ENCODE measurements at regions not wholly inside any gene's neighbourhood (a gene's known extent, or its start where the extent isn't known, plus 50 kb on each side); places are given as distances from the start of the nearest gene placed in this dataset.

GRCh38 chr17:79291391-79291790 is 216.8 kb downstream of the ENGASE start:
- no peak for DNase-seq
- Histone ChIP-seq H3K27ac (ENCODE audit: insufficient read depth, low read length, poor library complexity, severe bottlenecking) (no peak overlapping the region), H3K9me3 (ENCODE audit: control insufficient read depth in 2 of 2, low read length in 2 of 2) (no peaks in the 10 kb centered on the region), H3K36me3 (ENCODE audit: control insufficient read depth, insufficient read depth, low read length) (no peaks in the 10 kb centered on the region), H3K4me1 (ENCODE audit: control insufficient read depth, insufficient read depth, low read length, poor library complexity, severe bottlenecking) (no peaks in the 10 kb centered on the region), H3K4me3 (ENCODE audit: low read depth, low read length) (no peak overlapping the region), H3K27me3 (ENCODE audit: control insufficient read depth, insufficient read depth, low read length) (no peaks in the 10 kb centered on the region)
- no peaks in the 10 kb centered on the region for H3K36me3 Mint-ChIP-seq
- H3K27ac Mint-ChIP-seq, result no peak overlapping the region
- H3K4me3 Mint-ChIP-seq, result no peak overlapping the region
- peaks cover 13% of the 10 kb centered on the region for H3K27me3 Mint-ChIP-seq
- H3K9me3 Mint-ChIP-seq, result peaks cover 0 to 2% (median 0%) of the 10 kb centered on the region in 7 donors
- ATAC-seq (ENCODE audit: low read depth in 2 of 2), result no peak
- no peaks in the 10 kb centered on the region for H3K4me1 Mint-ChIP-seq

- Mint-ChIP-seq H3K36me3 (no peaks in the 10 kb centered on the region), H3K27ac (no peak overlapping the region), H3K4me3 (no peak overlapping the region), H3K27me3 (peaks cover 13% of the 10 kb centered on the region), H3K9me3 (peaks cover 0 to 2% (median 0%) of the 10 kb centered on the region in 7 donors), H3K4me1 (no peaks in the 10 kb centered on the region)
- H3K27me3 ChIP-seq (ENCODE audit: control insufficient read depth, insufficient read depth, low read length), result no peaks in the 10 kb centered on the region
- no peak overlapping the region for H3K27ac ChIP-seq (ENCODE audit: insufficient read depth, low read length, poor library complexity, severe bottlenecking)
- no peaks in the 10 kb centered on the region for H3K36me3 ChIP-seq (ENCODE audit: control insufficient read depth, insufficient read depth, low read length)
- ATAC-seq (ENCODE audit: low read depth in 2 of 2) (no peak), DNase-seq (no peak)
- no peaks in the 10 kb centered on the region for H3K4me1 ChIP-seq (ENCODE audit: control insufficient read depth, insufficient read depth, low read length, poor library complexity, severe bottlenecking)
- H3K4me3 ChIP-seq (ENCODE audit: low read depth, low read length), result no peak overlapping the region
- H3K9me3 ChIP-seq (ENCODE audit: control insufficient read depth in 2 of 2, low read length in 2 of 2), result no peaks in the 10 kb centered on the region
Measured at GRCh38 chr17:79290726-79291125, 216.1 kb downstream of the ENGASE start.

- no peaks in the 10 kb centered on the region for H3K4me1 ChIP-seq (ENCODE audit: control insufficient read depth, insufficient read depth, low read length, poor library complexity, severe bottlenecking)
- H3K4me3 Mint-ChIP-seq, result no peak overlapping the region
- no peak overlapping the region for H3K4me3 ChIP-seq (ENCODE audit: low read depth, low read length)
- no peak for DNase-seq
- no peaks in the 10 kb centered on the region for H3K27me3 ChIP-seq (ENCODE audit: control insufficient read depth, insufficient read depth, low read length)
- no peak overlapping the region for H3K27ac ChIP-seq (ENCODE audit: insufficient read depth, low read length, poor library complexity, severe bottlenecking)
- peaks cover 0 to 2% (median 0%) of the 10 kb centered on the region in 7 donors for H3K9me3 Mint-ChIP-seq
- no peak overlapping the region for H3K27ac Mint-ChIP-seq
- H3K27me3 Mint-ChIP-seq, result no peaks in the 10 kb centered on the region
- no peak for ATAC-seq (ENCODE audit: low read depth in 2 of 2)
- no peaks in the 10 kb centered on the region for H3K4me1 Mint-ChIP-seq
- no peaks in the 10 kb centered on the region for H3K36me3 ChIP-seq (ENCODE audit: control insufficient read depth, insufficient read depth, low read length)
- H3K9me3 ChIP-seq (ENCODE audit: control insufficient read depth in 2 of 2, low read length in 2 of 2), result no peaks in the 10 kb centered on the region
- H3K36me3 Mint-ChIP-seq, result no peaks in the 10 kb centered on the region
Measured at GRCh38 chr17:79288950-79289349, 214.3 kb downstream of the ENGASE start.

- Histone ChIP-seq H3K4me1 (ENCODE audit: control insufficient read depth, insufficient read depth, low read length, poor library complexity, severe bottlenecking) (no peaks in the 10 kb centered on the region), H3K9me3 (ENCODE audit: control insufficient read depth in 2 of 2, low read length in 2 of 2) (no peaks in the 10 kb centered on the region), H3K27me3 (ENCODE audit: control insufficient read depth, insufficient read depth, low read length) (no peaks in the 10 kb centered on the region), H3K27ac (ENCODE audit: insufficient read depth, low read length, poor library complexity, severe bottlenecking) (no peak overlapping the region), H3K4me3 (ENCODE audit: low read depth, low read length) (no peak overlapping the region), H3K36me3 (ENCODE audit: control insufficient read depth, insufficient read depth, low read length) (no peaks in the 10 kb centered on the region)
- no peaks in the 10 kb centered on the region for H3K4me1 Mint-ChIP-seq
- H3K4me3 Mint-ChIP-seq, result no peak overlapping the region
- ATAC-seq (ENCODE audit: low read depth in 2 of 2) (no peak), DNase-seq (no peak)
- no peaks in the 10 kb centered on the region for H3K36me3 Mint-ChIP-seq
- H3K27ac Mint-ChIP-seq, result no peak overlapping the region
- peaks cover 0 to 2% (median 0%) of the 10 kb centered on the region in 7 donors for H3K9me3 Mint-ChIP-seq
- no peaks in the 10 kb centered on the region for H3K27me3 Mint-ChIP-seq
Measured at GRCh38 chr17:79286440-79286839, 211.8 kb downstream of the ENGASE start.

- H3K4me1 Mint-ChIP-seq, result no peaks in the 10 kb centered on the region
- Histone ChIP-seq H3K27ac (ENCODE audit: insufficient read depth, low read length, poor library complexity, severe bottlenecking) (no peak overlapping the region), H3K36me3 (ENCODE audit: control insufficient read depth, insufficient read depth, low read length) (no peaks in the 10 kb centered on the region), H3K4me3 (ENCODE audit: low read depth, low read length) (no peak overlapping the region), H3K27me3 (ENCODE audit: control insufficient read depth, insufficient read depth, low read length) (no peaks in the 10 kb centered on the region), H3K4me1 (ENCODE audit: control insufficient read depth, insufficient read depth, low read length, poor library complexity, severe bottlenecking) (no peaks in the 10 kb centered on the region), H3K9me3 (ENCODE audit: control insufficient read depth in 2 of 2, low read length in 2 of 2) (no peaks in the 10 kb centered on the region)
- ATAC-seq (ENCODE audit: low read depth in 2 of 2) (no peak), DNase-seq (no peak)
- peaks cover 1% of the 10 kb centered on the region for H3K27me3 Mint-ChIP-seq
- no peak overlapping the region for H3K4me3 Mint-ChIP-seq
- peaks cover 0 to 2% (median 0%) of the 10 kb centered on the region in 7 donors for H3K9me3 Mint-ChIP-seq
- no peaks in the 10 kb centered on the region for H3K36me3 Mint-ChIP-seq
- no peak overlapping the region for H3K27ac Mint-ChIP-seq
Measured at GRCh38 chr17:79285973-79286372, 211.3 kb downstream of the ENGASE start.

GRCh38 chr17:79282294-79282693 is 207.7 kb downstream of the ENGASE start:
- Histone ChIP-seq H3K9me3 (ENCODE audit: control insufficient read depth in 2 of 2, low read length in 2 of 2) (no peaks in the 10 kb centered on the region), H3K27ac (ENCODE audit: insufficient read depth, low read length, poor library complexity, severe bottlenecking) (no peak overlapping the region), H3K4me3 (ENCODE audit: low read depth, low read length) (no peak overlapping the region), H3K36me3 (ENCODE audit: control insufficient read depth, insufficient read depth, low read length) (no peaks in the 10 kb centered on the region), H3K4me1 (ENCODE audit: control insufficient read depth, insufficient read depth, low read length, poor library complexity, severe bottlenecking) (no peaks in the 10 kb centered on the region), H3K27me3 (ENCODE audit: control insufficient read depth, insufficient read depth, low read length) (no peaks in the 10 kb centered on the region)
- no peaks in the 10 kb centered on the region for H3K36me3 Mint-ChIP-seq
- H3K27me3 Mint-ChIP-seq, result peaks cover 7% of the 10 kb centered on the region
- H3K4me3 Mint-ChIP-seq, result no peak overlapping the region
- ATAC-seq (ENCODE audit: low read depth in 2 of 2) (no peak), DNase-seq (no peak)
- no peaks in the 10 kb centered on the region for H3K4me1 Mint-ChIP-seq
- H3K27ac Mint-ChIP-seq, result no peak overlapping the region
- H3K9me3 Mint-ChIP-seq, result no peaks in the 10 kb centered on the region

GRCh38 chr17:79281803-79282202 is 207.2 kb downstream of the ENGASE start:
- no peak overlapping the region for H3K4me3 Mint-ChIP-seq
- ATAC-seq (ENCODE audit: low read depth in 2 of 2), result no peak

GRCh38 chr17:79280866-79281572 is 206.4 kb downstream of the ENGASE start:
- Mint-ChIP-seq H3K36me3 (no peaks in the 10 kb centered on the region), H3K27me3 (peaks cover 7% of the 10 kb centered on the region), H3K9me3 (no peaks in the 10 kb centered on the region), H3K4me3 (peak overlapping the region in 1 of 4 donors; percentile 17), H3K27ac (no peak overlapping the region), H3K4me1 (no peaks in the 10 kb centered on the region)
- no peaks in the 10 kb centered on the region for H3K27me3 ChIP-seq (ENCODE audit: control insufficient read depth, insufficient read depth, low read length)
- H3K4me1 ChIP-seq (ENCODE audit: control insufficient read depth, insufficient read depth, low read length, poor library complexity, severe bottlenecking), result no peaks in the 10 kb centered on the region
- H3K36me3 ChIP-seq (ENCODE audit: control insufficient read depth, insufficient read depth, low read length), result no peaks in the 10 kb centered on the region
- DNase-seq (no peak), ATAC-seq (ENCODE audit: low read depth in 2 of 2) (no peak)
- H3K4me3 ChIP-seq (ENCODE audit: low read depth, low read length), result no peak overlapping the region
- no peaks in the 10 kb centered on the region for H3K9me3 ChIP-seq (ENCODE audit: control insufficient read depth in 2 of 2, low read length in 2 of 2)
- H3K27ac ChIP-seq (ENCODE audit: insufficient read depth, low read length, poor library complexity, severe bottlenecking), result no peak overlapping the region

More at GRCh38 chr17:79281803-79282202, 207.2 kb downstream of the ENGASE start:
- Mint-ChIP-seq H3K27ac (no peak overlapping the region), H3K27me3 (peaks cover 7% of the 10 kb centered on the region), H3K36me3 (no peaks in the 10 kb centered on the region), H3K9me3 (no peaks in the 10 kb centered on the region), H3K4me1 (no peaks in the 10 kb centered on the region)
- DNase-seq, result no peak
- Histone ChIP-seq H3K4me3 (ENCODE audit: low read depth, low read length) (no peak overlapping the region), H3K36me3 (ENCODE audit: control insufficient read depth, insufficient read depth, low read length) (no peaks in the 10 kb centered on the region), H3K9me3 (ENCODE audit: control insufficient read depth in 2 of 2, low read length in 2 of 2) (no peaks in the 10 kb centered on the region), H3K27me3 (ENCODE audit: control insufficient read depth, insufficient read depth, low read length) (no peaks in the 10 kb centered on the region), H3K4me1 (ENCODE audit: control insufficient read depth, insufficient read depth, low read length, poor library complexity, severe bottlenecking) (no peaks in the 10 kb centered on the region), H3K27ac (ENCODE audit: insufficient read depth, low read length, poor library complexity, severe bottlenecking) (no peak overlapping the region)

All from CD4-positive, CD25-positive, alpha-beta regulatory T cell (primary cell).